ENCODE measurements at regions not wholly inside any gene's neighbourhood (a gene's known extent, or its start where the extent isn't known, plus 50 kb on each side); places are given as distances from the start of the nearest gene placed in this dataset.

DNA sequence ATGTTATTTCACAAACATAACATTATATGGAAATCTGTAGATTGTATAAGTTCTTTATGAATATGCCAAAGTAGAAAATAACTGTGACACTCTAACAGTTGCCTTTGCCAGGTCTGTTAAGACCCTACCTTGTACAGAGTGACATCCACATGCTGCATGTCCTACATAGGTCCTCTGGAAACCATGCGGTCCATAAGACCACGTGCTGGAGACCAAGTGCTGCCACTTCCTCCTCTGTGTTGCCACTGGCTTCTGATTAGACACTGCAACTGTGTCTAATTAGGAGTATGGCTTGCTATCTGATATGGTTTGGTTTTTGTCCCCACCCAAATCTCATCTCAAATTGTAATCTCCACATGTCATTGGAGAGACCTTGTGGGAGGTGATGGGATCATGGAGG is 855.5 kb upstream of the SEMA6D start:
- CTCF ChIA-PET, result no interaction called here
- BruUV-seq (replicated peaks), result no TSS peak

DNA sequence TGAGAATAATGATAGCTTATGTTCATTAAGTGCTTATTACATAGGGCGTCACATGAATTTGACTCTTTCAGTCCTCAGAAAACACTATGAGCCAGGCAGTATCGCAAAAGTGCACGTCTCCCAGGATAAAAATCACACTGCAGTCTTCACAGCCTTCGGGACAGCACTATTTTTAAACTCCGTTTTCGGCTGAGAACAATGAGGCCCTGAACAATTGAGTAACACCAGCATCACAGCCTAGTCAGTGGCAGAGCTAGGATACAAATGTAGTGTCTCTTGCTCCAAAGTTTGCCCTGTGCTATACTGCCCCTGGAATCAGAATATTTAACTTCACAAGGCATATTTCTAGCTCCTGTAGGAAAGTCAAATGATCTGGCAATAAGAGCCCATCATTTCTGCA is 852.1 kb upstream of the SEMA6D start:
- H3K27me3 ChIP-seq (replicated peaks; ENCODE audit: insufficient read depth, low read depth, low read length, poor library complexity), result no peaks in the 10 kb centered on the region
- DNase-seq (ENCODE audit: low spot score), result no peak
- POLR2A ChIA-PET (ENCODE audit: low non-redundant PET), result no interaction called here
- H3K36me3 ChIP-seq (ENCODE audit: insufficient read depth, low read length, poor library complexity, severe bottlenecking), result no peaks in the 10 kb centered on the region
- intact Hi-C loops (cut with micrococcal nuclease; ENCODE audit: unreplicated experiment), result no loop called here
- no peaks in the 10 kb centered on the region for H3K9me3 ChIP-seq (ENCODE audit: low read depth, low read length, poor library complexity, severe bottlenecking)
- no peak overlapping the region for H3K27ac ChIP-seq (ENCODE audit: low read depth, low read length, poor library complexity, severe bottlenecking)
- TF ChIP-seq, protein P1, sequence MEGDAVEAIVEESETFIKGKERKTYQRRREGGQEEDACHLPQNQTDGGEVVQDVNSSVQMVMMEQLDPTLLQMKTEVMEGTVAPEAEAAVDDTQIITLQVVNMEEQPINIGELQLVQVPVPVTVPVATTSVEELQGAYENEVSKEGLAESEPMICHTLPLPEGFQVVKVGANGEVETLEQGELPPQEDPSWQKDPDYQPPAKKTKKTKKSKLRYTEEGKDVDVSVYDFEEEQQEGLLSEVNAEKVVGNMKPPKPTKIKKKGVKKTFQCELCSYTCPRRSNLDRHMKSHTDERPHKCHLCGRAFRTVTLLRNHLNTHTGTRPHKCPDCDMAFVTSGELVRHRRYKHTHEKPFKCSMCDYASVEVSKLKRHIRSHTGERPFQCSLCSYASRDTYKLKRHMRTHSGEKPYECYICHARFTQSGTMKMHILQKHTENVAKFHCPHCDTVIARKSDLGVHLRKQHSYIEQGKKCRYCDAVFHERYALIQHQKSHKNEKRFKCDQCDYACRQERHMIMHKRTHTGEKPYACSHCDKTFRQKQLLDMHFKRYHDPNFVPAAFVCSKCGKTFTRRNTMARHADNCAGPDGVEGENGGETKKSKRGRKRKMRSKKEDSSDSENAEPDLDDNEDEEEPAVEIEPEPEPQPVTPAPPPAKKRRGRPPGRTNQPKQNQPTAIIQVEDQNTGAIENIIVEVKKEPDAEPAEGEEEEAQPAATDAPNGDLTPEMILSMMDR (conservative IDR thresholded peaks at IDR 0.05; ENCODE audit: low read depth, low read length), result no peak
- no peak for TF ChIP-seq EZH2 (IDR thresholded peaks at IDR 0.05; ENCODE audit: borderline replicate concordance, low read depth, low read length, poor library complexity, severe bottlenecking)
- H3K4me1 ChIP-seq (ENCODE audit: insufficient read depth, low read length, poor library complexity, severe bottlenecking), result no peaks in the 10 kb centered on the region
- BruUV-seq (replicated peaks), result no TSS peak
- no peak overlapping the region for H3K4me3 ChIP-seq (ENCODE audit: low read depth, low read length, poor library complexity, severe bottlenecking)
- CTCF ChIA-PET, result no interaction called here

More for the DNA sequence above, 855.5 kb upstream of the SEMA6D start:
- no peak for DNase-seq (ENCODE audit: low spot score)
- no peak for TF ChIP-seq EZH2 (IDR thresholded peaks at IDR 0.05; ENCODE audit: borderline replicate concordance, low read depth, low read length, poor library complexity, severe bottlenecking)
- TF ChIP-seq, protein P1 (conservative IDR thresholded peaks at IDR 0.05; ENCODE audit: low read depth, low read length), result no peak
- H3K36me3 ChIP-seq (ENCODE audit: insufficient read depth, low read length, poor library complexity, severe bottlenecking), result no peaks in the 10 kb centered on the region
- intact Hi-C loops (cut with micrococcal nuclease; ENCODE audit: unreplicated experiment), result no loop called here
- H3K4me3 ChIP-seq (ENCODE audit: low read depth, low read length, poor library complexity, severe bottlenecking), result no peak overlapping the region
- POLR2A ChIA-PET (ENCODE audit: low non-redundant PET), result no interaction called here
- no peak overlapping the region for H3K27ac ChIP-seq (ENCODE audit: low read depth, low read length, poor library complexity, severe bottlenecking)
- H3K27me3 ChIP-seq (replicated peaks; ENCODE audit: insufficient read depth, low read depth, low read length, poor library complexity), result no peaks in the 10 kb centered on the region
- no peaks in the 10 kb centered on the region for H3K4me1 ChIP-seq (ENCODE audit: insufficient read depth, low read length, poor library complexity, severe bottlenecking)
- H3K9me3 ChIP-seq (ENCODE audit: low read depth, low read length, poor library complexity, severe bottlenecking), result no peaks in the 10 kb centered on the region

DNA sequence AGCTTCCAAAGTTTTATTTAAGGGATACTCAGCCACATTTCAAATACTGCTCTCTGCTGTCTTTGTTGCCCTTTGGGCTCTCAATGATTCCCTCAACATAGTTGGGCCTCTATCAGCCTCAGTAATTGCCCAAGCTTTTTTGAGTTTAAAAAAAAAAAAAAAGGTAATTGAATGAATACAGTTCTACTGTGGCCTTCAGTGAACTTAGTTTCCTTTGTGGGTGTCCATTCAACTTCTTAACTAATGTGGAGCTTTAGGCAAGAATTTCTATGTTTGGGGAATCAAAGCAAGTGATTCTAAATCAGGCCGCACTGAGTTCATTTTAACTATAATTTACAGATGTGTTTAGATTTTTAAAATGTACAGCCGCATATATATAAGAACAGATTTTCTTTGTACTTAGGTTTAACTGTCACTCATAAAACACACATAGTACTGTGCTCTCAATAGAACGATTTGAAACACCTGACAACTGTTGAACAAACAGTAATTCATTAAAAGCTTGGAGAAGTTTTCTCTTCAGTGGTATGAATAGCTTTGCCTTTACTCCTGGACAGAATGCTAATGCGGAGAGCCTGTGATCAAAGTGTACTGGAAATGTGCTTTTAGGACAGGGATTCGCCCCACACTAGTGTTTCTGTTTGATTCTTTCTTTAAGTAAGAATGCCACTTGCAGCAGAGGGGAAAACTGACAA is 844.9 kb upstream of the SEMA6D start:
- Histone ChIP-seq H3K27ac (ENCODE audit: low read depth, low read length, poor library complexity, severe bottlenecking) (no peak overlapping the region), H3K9me3 (ENCODE audit: low read depth, low read length, poor library complexity, severe bottlenecking) (no peaks in the 10 kb centered on the region), H3K27me3 (replicated peaks; ENCODE audit: insufficient read depth, low read depth, low read length, poor library complexity) (no peaks in the 10 kb centered on the region), H3K4me3 (ENCODE audit: low read depth, low read length, poor library complexity, severe bottlenecking) (no peak overlapping the region), H3K4me1 (ENCODE audit: insufficient read depth, low read length, poor library complexity, severe bottlenecking) (no peaks in the 10 kb centered on the region), H3K36me3 (ENCODE audit: insufficient read depth, low read length, poor library complexity, severe bottlenecking) (no peaks in the 10 kb centered on the region)
- BruUV-seq (replicated peaks), result no TSS peak
- POLR2A ChIA-PET (ENCODE audit: low non-redundant PET), result no interaction called here
- TF ChIP-seq EZH2 (IDR thresholded peaks at IDR 0.05; ENCODE audit: borderline replicate concordance, low read depth, low read length, poor library complexity, severe bottlenecking), result no peak
- TF ChIP-seq, protein P1 (conservative IDR thresholded peaks at IDR 0.05; ENCODE audit: low read depth, low read length), result no peak
- intact Hi-C loops (cut with micrococcal nuclease; ENCODE audit: unreplicated experiment), result no loop called here
- DNase-seq (ENCODE audit: low spot score), result no peak
- CTCF ChIA-PET, result no interaction called here
